Stimulated activated CD4-positive, alpha-beta T cell treated with anti-CD3 and anti-CD28 coated beads, Interleukin-12 subunit alpha, Interleukin-12 subunit beta, amount 100 ng/mL, for 48 hours (primary cell): ENCODE measurements at regions not wholly inside any gene's neighbourhood (a gene's known extent, or its start where the extent isn't known, plus 50 kb on each side); places are given as distances from the start of the nearest gene placed in this dataset.
"Not testable (repeated sequence)": the region's sequence is repeated elsewhere in the genome, so short reads cannot be mapped to it uniquely, and the experiment has no call there.

Experiments
- DNase-seq, 3 donors: peaks; one replicate each; pipeline ENCODE4 v3.0.0-alpha.2; 2020; ENCODE audit warnings: low read depth in 2 of 3, low spot score in 1 of 3

GRCh38 chr6:43893073-43893472, 123.1 kb downstream of the VEGFA start:
- no peak for DNase-seq

- DNase-seq, result no peak
These were observed 121.3 kb downstream of the VEGFA start for GRCh38 chr6:43891072-43891870.

- no peak for DNase-seq
These were observed 120.4 kb downstream of the VEGFA start for GRCh38 chr6:43890197-43891062.

GRCh38 chr6:43887906-43888683, 118.1 kb downstream of the VEGFA start:
- DNase-seq, result no peak

GRCh38 chr6:43887340-43887858, 117.4 kb downstream of the VEGFA start:
- no peak for DNase-seq

GRCh38 chr6:43886717-43887339, 116.8 kb downstream of the VEGFA start:
- no peak for DNase-seq

- DNase-seq, result no peak
These were observed 116.1 kb downstream of the VEGFA start for GRCh38 chr6:43886067-43886461.

- no peak for DNase-seq
These were observed 115.5 kb downstream of the VEGFA start for GRCh38 chr6:43885399-43886066.

GRCh38 chr6:43884652-43885022, 114.6 kb downstream of the VEGFA start:
- DNase-seq, result no peak

- DNase-seq, result no peak
These were observed 114.0 kb downstream of the VEGFA start for GRCh38 chr6:43883847-43884651.

- DNase-seq, result not testable (repeated sequence)
These were observed 112.9 kb downstream of the VEGFA start for GRCh38 chr6:43882690-43883448.

GRCh38 chr6:43880236-43881137, 110.5 kb downstream of the VEGFA start:
- DNase-seq, result no peak

- no peak for DNase-seq
These were observed 109.7 kb downstream of the VEGFA start for GRCh38 chr6:43879722-43880121.

GRCh38 chr6:43878823-43879495, 108.9 kb downstream of the VEGFA start:
- no peak for DNase-seq

- no peak for DNase-seq
These were observed 108.2 kb downstream of the VEGFA start for GRCh38 chr6:43878127-43878634.

GRCh38 chr6:43877463-43878126, 107.6 kb downstream of the VEGFA start:
- DNase-seq, result no peak
